HepG2 (cell line): ENCODE measurements at regions not wholly inside any gene's neighbourhood (a gene's known extent, or its start where the extent isn't known, plus 50 kb on each side); places are given as distances from the start of the nearest gene placed in this dataset.

Experiments
- ATAC-seq: fragments of 200-7000 bp; cut with Tn5 transposase; 3 replicates; pipeline ENCODE4 v1.9.1; 2020; ENCODE audit warnings: mild to moderate bottlenecking, moderate library complexity
- BruUV-seq: library from RNA; stranded (reverse); fragments of 400-500 nt; replicated peaks from 2 replicates; lab custom pipeline; 2021; lab: Mats Ljungman, UMichigan
- CTCF ChIA-PET: fragments of 300-600 bp; formaldehyde crosslinking; extraction: SDS; loops from one replicate; lab custom pipeline; 2021; ENCODE audit warnings: low total read pairs, inconsistent platforms, low intra/inter-chr PET ratio; lab: Yijun Ruan, JAX
- POLR2A ChIA-PET: fragments of 350-600 bp; sonication (Branson Sonifier 250); formaldehyde crosslinking; loops from one replicate; lab custom pipeline; 2020; ENCODE audit warnings: antibody characterized with exemption, inconsistent platforms; lab: Yijun Ruan, JAX
- DNase-seq: peaks from one replicate; pipeline ENCODE4 v3.0.0-alpha.2; 2015; ENCODE audit warnings: low spot score
- FAIRE-seq: peaks from 3 replicates; lab custom pipeline; 2011; peaks lifted over from hg19 to GRCh38; lab: Jason Lieb, UNC
- H2AFZ ChIP-seq: one replicate; pipeline ENCODE4 v1.6.1; 2011; ENCODE audit warnings: low read length, inconsistent platforms
- H3K27ac ChIP-seq: fragments of 300-600 bp; 3 replicates; pipeline ENCODE4 v1.8.0; 2011; ENCODE audit warnings: mixed run types, mild to moderate bottlenecking, mixed read lengths, low read length, inconsistent platforms; ENCODE audit not compliant: insufficient read depth; ENCODE audit errors: extremely low read length
- H3K27me3 ChIP-seq, 2 experiments: fragments of 200-600 bp in 1 of 2; 2 replicates in 1 of 2; 3 replicates in 1 of 2; pipeline versions ENCODE4 v1.6.0 to v1.8.0; 2011; ENCODE audit warnings: low read length in 2 of 2, mild to moderate bottlenecking in 2 of 2, moderate library complexity in 2 of 2, inconsistent platforms in 1 of 2; ENCODE audit not compliant: insufficient read depth in 2 of 2, control insufficient read depth in 1 of 2
- H3K36me3 ChIP-seq, 2 experiments: fragments of 200-600 bp in 1 of 2; replicated peaks in 1 of 2; 2 replicates in 1 of 2; 3 replicates in 1 of 2; pipeline versions ENCODE4 v1.5.1 to v1.8.0; 2011; ENCODE audit warnings: low read length in 2 of 2, inconsistent platforms in 1 of 2; ENCODE audit not compliant: insufficient read depth in 2 of 2, control insufficient read depth in 1 of 2
- H3K4me1 ChIP-seq: 2 replicates; pipeline ENCODE4 v1.5.1; 2012; ENCODE audit warnings: low read length, inconsistent platforms; ENCODE audit not compliant: insufficient read depth
- H3K4me2 ChIP-seq: 2 replicates; pipeline ENCODE4 v1.6.0; 2011; ENCODE audit warnings: low read depth, low read length, inconsistent platforms
- H3K4me3 ChIP-seq, 3 experiments: fragments of 200-600 bp in 1 of 3; sonication (generic), shearing (Covaris generic) in 1 of 3; replicated peaks in 1 of 3; 2 replicates each; pipeline ENCODE4 v1.5.1; 2011 to 2016; ENCODE audit warnings: low read length in 3 of 3, inconsistent platforms in 2 of 3, low read depth in 2 of 3, mild to moderate bottlenecking in 2 of 3, control low read depth in 1 of 3, mixed read lengths in 1 of 3; ENCODE audit not compliant: insufficient read depth in 1 of 3
- H3K79me2 ChIP-seq: one replicate; pipeline ENCODE4 v1.6.1; 2011; ENCODE audit warnings: low read length, inconsistent platforms; ENCODE audit not compliant: insufficient read depth
- H3K9ac ChIP-seq: 2 replicates; pipeline ENCODE4 v1.6.0; 2011; ENCODE audit warnings: mild to moderate bottlenecking, low read depth, low read length, inconsistent platforms; ENCODE audit not compliant: insufficient read depth
- H3K9me3 ChIP-seq: 2 replicates; pipeline ENCODE4 v1.5.1; 2012; ENCODE audit warnings: mild to moderate bottlenecking, low read length
- H4K20me1 ChIP-seq: 2 replicates; pipeline ENCODE4 v1.6.0; 2011; ENCODE audit warnings: inconsistent platforms, mild to moderate bottlenecking, low read length, moderate library complexity; ENCODE audit not compliant: insufficient read depth
- ASH2L ChIP-seq: fragments of 300-600, 200-600 bp; sonication (generic); IDR thresholded peaks from 2 replicates; pipeline ENCODE4 v1.7.0; 2017; ENCODE audit warnings: low read depth, mild to moderate bottlenecking, moderate library complexity, mixed read lengths, low read length; ENCODE audit not compliant: insufficient read length
- NR2F1 ChIP-seq, 2 experiments: fragments of 450-650 bp in 1 of 2; formaldehyde crosslinking in 1 of 2; IDR thresholded peaks; 2 replicates each; pipeline versions ENCODE4 v1.5.0 to v1.6.1; 2016 to 2020; ENCODE audit warnings: mild to moderate bottlenecking in 1 of 2, missing compliant biosample characterization in 1 of 2, missing genetic modification reagents in 1 of 2, moderate library complexity in 1 of 2
- SCMH1 ChIP-seq: sonication (generic); formaldehyde crosslinking; IDR thresholded peaks from 2 replicates; pipeline ENCODE4 v1.9.0; 2021; ENCODE audit warnings: missing genetic modification reagents, mild to moderate bottlenecking, borderline replicate concordance
- SRSF9 ChIP-seq: fragments of 200-400 bp; formaldehyde crosslinking; IDR thresholded peaks from 2 replicates; pipeline ENCODE4 v1.6.1; 2018; ENCODE audit warnings: borderline replicate concordance, mild to moderate bottlenecking, low read depth, low read length; ENCODE audit not compliant: insufficient read depth, poor library complexity, severe bottlenecking
- ZBTB20 ChIP-seq: sonication (generic); formaldehyde crosslinking; IDR thresholded peaks from 2 replicates; pipeline ENCODE4 v1.8.1; 2023; ENCODE audit warnings: missing genetic modification reagents, low read depth, mild to moderate bottlenecking, borderline replicate concordance
- WGBS: methylation state at CpG from one replicate; pipeline ENCODE4 v1.1.6; 2017; ENCODE audit warnings: low lambda C conversion rate; 5-methylcytosine and 5-hydroxymethylcytosine counted together
- in situ Hi-C: cut with HindIII; loops from 2 replicates; pipeline ENCODE4 v1.10.0; 2017; ENCODE audit warnings: low pct_unique_long_range_greater_than_20kb; ENCODE audit not compliant: extremely low pct_ligation_motif_present
- intact Hi-C: fragments of 100-400 bp; cut with micrococcal nuclease; formaldehyde crosslinking; loops from one replicate; pipeline ENCODE4 v1.10.0; 2022; ENCODE audit not compliant: unreplicated experiment
- TF ChIP-seq, protein P1 (sequence below): IDR thresholded peaks from 2 replicates; pipeline ENCODE4 v1.6.1; 2016; ENCODE audit warnings: low read depth, borderline replicate concordance

DNA sequence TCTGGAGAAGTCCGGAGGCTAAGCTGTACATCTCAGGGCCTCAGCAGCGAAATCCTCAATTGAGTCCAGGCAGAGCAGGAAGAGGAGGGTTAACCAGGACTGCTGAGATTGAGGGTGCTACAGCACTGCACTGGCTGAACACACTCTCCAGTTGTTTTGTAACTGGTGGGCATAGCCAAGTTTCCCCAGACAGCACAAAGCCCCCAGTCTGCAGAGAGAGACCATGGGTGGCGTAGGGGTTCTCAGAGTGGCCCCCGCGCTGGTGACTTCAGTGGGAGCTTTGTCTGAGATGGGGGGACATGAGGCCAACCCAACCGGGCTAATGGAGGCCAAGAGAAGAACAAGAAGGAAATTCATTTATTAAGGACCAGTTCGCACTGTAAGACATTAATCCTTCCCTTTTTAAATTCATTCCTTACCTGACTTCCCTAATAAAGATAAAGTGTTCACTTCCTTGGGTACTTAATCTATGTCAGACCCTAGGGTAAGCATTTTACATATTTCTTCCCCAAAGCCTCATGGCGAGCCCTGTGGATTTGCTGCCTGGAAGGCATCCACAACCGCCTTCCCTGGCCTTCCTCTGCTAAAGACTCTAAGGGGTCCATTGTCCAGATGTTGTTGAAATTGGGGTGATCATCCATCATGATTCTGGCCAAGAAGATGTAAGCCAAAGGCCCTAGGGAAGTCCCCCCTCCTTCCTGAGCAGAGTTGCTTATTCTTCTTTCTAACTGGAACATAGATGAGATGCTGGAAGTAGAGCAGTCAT, 121.4 kb upstream of the CHST15 start (continued):
- TF ChIP-seq, protein P1, sequence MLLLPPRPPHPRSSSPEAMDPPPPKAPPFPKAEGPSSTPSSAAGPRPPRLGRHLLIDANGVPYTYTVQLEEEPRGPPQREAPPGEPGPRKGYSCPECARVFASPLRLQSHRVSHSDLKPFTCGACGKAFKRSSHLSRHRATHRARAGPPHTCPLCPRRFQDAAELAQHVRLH (CRISPR knock-in tag), result no peak
- TF ChIP-seq ZBTB20, result no peak
- TF ChIP-seq, all 625 proteins: peak for 0

DNA sequence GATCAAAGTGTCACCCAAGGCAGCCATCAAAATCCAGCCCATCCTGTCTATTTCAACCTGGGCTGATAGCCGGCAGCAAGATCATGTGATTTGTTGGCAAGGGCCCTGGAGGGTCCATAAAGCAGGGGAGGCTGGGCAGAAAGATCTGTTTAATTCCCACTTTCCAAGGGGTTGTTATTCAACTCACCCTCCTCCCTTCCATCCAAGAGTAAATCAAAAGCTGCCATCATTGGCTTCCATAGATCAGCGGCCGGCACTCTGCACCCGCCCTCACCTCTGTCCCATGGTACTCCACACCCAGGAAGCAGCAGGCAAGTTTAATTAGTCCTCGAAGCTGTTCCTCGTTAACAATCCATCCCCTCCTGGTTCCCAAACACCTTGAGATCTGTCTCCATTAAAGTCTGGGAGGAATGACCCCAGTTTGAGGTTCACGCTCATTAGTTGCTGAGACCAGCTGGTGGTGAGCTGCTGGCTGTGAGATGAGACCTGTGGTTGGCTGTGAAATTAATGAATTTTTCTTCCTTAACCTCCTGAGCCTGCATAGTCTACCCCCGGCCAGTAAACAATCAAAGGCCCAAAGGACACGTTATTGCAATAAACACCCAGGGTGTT, 120.6 kb upstream of the CHST15 start:
- Histone ChIP-seq H3K4me2 (no peak overlapping the region), H3K27me3 (peaks cover 2 to 18% of the 10 kb centered on the region in 2 experiments; a peak in 2 of 5 replicates), H4K20me1 (no peaks in the 10 kb centered on the region), H3K79me2 (no peaks in the 10 kb centered on the region), H3K9ac (no peak overlapping the region), H3K4me3 (no peak overlapping the region), H3K9me3 (peaks cover 14% of the 10 kb centered on the region; the same call in 1 of the 2 replicates), H3K4me1 (no peaks in the 10 kb centered on the region), H3K36me3 (no peaks in the 10 kb centered on the region), H2AFZ (no peak overlapping the region), H3K27ac (no peak overlapping the region)
- FAIRE-seq (no peak), DNase-seq (no peak), ATAC-seq (no peak)
- ChIA-PET POLR2A (no interaction called here), CTCF (no interaction called here)
- BruUV-seq, result no TSS peak
- intact Hi-C loops, result no loop called here
- 31% methylated on average over 9 of the region's 9 CpGs for WGBS
- in situ Hi-C loops, result no loop called here
- TF ChIP-seq SRSF9, result no peak
- TF ChIP-seq SCMH1 (CRISPR knock-in tag), result no peak
- TF ChIP-seq ASH2L, result no peak
- no peak for TF ChIP-seq NR2F1 (CRISPR knock-in tag; IDR thresholded peaks at IDR 0.05)
